K562 (cell line): ENCODE measurements at regions not wholly inside any gene's neighbourhood (a gene's known extent, or its start where the extent isn't known, plus 50 kb on each side); places are given as distances from the start of the nearest gene placed in this dataset.

ENCODE experiments used
- ATAC-seq: fragments of 200-7000 bp; cut with Tn5 transposase; 3 replicates; pipeline ENCODE4 v1.9.1; 2020; ENCODE audit warnings: moderate library complexity
- BruUV-seq: library from RNA; stranded (reverse); fragments of 400-500 nt; replicated peaks from 2 replicates; lab custom pipeline; 2021; lab: Mats Ljungman, UMichigan
- CTCF ChIA-PET: fragments of 300-600 bp; formaldehyde crosslinking; extraction: SDS; loops from one replicate; lab custom pipeline; 2021; ENCODE audit warnings: low intra/inter-chr PET ratio; lab: Yijun Ruan, JAX
- POLR2A ChIA-PET: fragments of 300-600, 350-650 bp; sonication (Branson Sonifier 250); formaldehyde crosslinking; extraction: SDS; loops from one replicate; lab custom pipeline; 2021; ENCODE audit warnings: antibody characterized with exemption, inconsistent platforms; lab: Yijun Ruan, JAX
- DNase-seq, 4 experiments: peaks; one replicate each; pipeline versions ENCODE4 v3.0.0 to v3.0.0-alpha.2; 2011 to 2018; ENCODE audit warnings: low spot score in 3 of 4, mixed read lengths in 3 of 4; ENCODE audit errors: extremely low read depth in 1 of 4
- FAIRE-seq: peaks from 2 replicates; lab custom pipeline; 2011; peaks lifted over from hg19 to GRCh38; lab: Jason Lieb, UNC
- H2AFZ ChIP-seq: 2 replicates; pipeline ENCODE4 v1.6.0; 2011; ENCODE audit warnings: low read depth, low read length, control low read depth, inconsistent platforms
- H3K27ac ChIP-seq: fragments of 200-600 bp; 3 replicates; pipeline ENCODE4 v1.8.0; 2011; ENCODE audit warnings: low read depth, mild to moderate bottlenecking, control low read depth, inconsistent platforms, low read length, moderate library complexity, mixed read lengths; ENCODE audit errors: extremely low read depth
- H3K27me3 ChIP-seq, 2 experiments: fragments of 300-600 bp in 1 of 2; 2 replicates in 1 of 2; 3 replicates in 1 of 2; pipeline versions ENCODE4 v1.6.0 to v1.8.0; 2011; ENCODE audit warnings: inconsistent platforms in 2 of 2, low read length in 2 of 2, mild to moderate bottlenecking in 1 of 2, mixed read lengths in 1 of 2, moderate library complexity in 1 of 2; ENCODE audit not compliant: control insufficient read depth in 2 of 2, insufficient read depth in 2 of 2
- H3K36me3 ChIP-seq: fragments of 300-600 bp; 3 replicates; pipeline ENCODE4 v1.8.0; 2011; ENCODE audit warnings: mild to moderate bottlenecking, low read length, inconsistent platforms; ENCODE audit not compliant: control insufficient read depth, insufficient read depth
- H3K4me1 ChIP-seq, 2 experiments: fragments of 200-600 bp in 1 of 2; replicated peaks in 1 of 2; 2 replicates in 1 of 2; 3 replicates in 1 of 2; pipeline versions ENCODE4 v1.5.1 to v1.8.0; 2011; ENCODE audit warnings: inconsistent platforms in 2 of 2, low read length in 2 of 2, mild to moderate bottlenecking in 1 of 2, mixed read lengths in 1 of 2, moderate library complexity in 1 of 2; ENCODE audit not compliant: control insufficient read depth in 2 of 2, insufficient read depth in 2 of 2
- H3K4me2 ChIP-seq: 2 replicates; pipeline ENCODE4 v1.6.1; 2011; ENCODE audit warnings: low read length, control low read depth, inconsistent platforms, mixed read lengths; ENCODE audit not compliant: insufficient read depth
- H3K4me3 ChIP-seq: fragments of 200-600 bp; sonication (generic), shearing (Covaris generic); 2 replicates; pipeline ENCODE4 v1.5.1; 2016; ENCODE audit warnings: control low read depth, inconsistent platforms
- H3K79me2 ChIP-seq: fragments of 200-600 bp; 3 replicates; pipeline ENCODE4 v1.8.0; 2011; ENCODE audit warnings: low read length, inconsistent platforms; ENCODE audit not compliant: control insufficient read depth, insufficient read depth
- H3K9ac ChIP-seq, 2 experiments: 2 replicates each; pipeline versions ENCODE4 v1.6.0 to v1.6.1; 2011; ENCODE audit warnings: low read depth in 2 of 2, low read length in 2 of 2, control low read depth in 1 of 2, inconsistent platforms in 1 of 2, mild to moderate bottlenecking in 1 of 2, mixed read lengths in 1 of 2; ENCODE audit not compliant: insufficient read depth in 1 of 2
- H3K9me1 ChIP-seq: one replicate; pipeline ENCODE4 v1.6.0; 2011; ENCODE audit warnings: inconsistent platforms, mild to moderate bottlenecking, low read length, moderate library complexity; ENCODE audit not compliant: control insufficient read depth, insufficient read depth
- H3K9me3 ChIP-seq: replicated peaks from 2 replicates; pipeline ENCODE4 v1.5.1; 2011; ENCODE audit warnings: low read depth, low read length, inconsistent platforms; ENCODE audit not compliant: control insufficient read depth, insufficient read depth
- H4K20me1 ChIP-seq: replicated peaks from 2 replicates; pipeline ENCODE4 v1.6.1; 2011; ENCODE audit warnings: low read length, inconsistent platforms, mixed read lengths; ENCODE audit not compliant: control insufficient read depth, insufficient read depth
- BRF2 ChIP-seq: IDR thresholded peaks from 3 replicates; pipeline ENCODE4 v1.6.1; 2011; ENCODE audit warnings: borderline replicate concordance, mild to moderate bottlenecking; ENCODE audit not compliant: insufficient read length, insufficient read depth
- CBX1 ChIP-seq: sonication (generic); IDR thresholded peaks from 2 replicates; pipeline ENCODE4 v1.6.1; 2016; ENCODE audit warnings: antibody characterized with exemption, low read depth, mild to moderate bottlenecking
- ETV6 ChIP-seq, 3 experiments: fragments of 150-350 bp in 1 of 3; sonication (generic) in 1 of 3; formaldehyde crosslinking in 1 of 3; IDR thresholded peaks; 2 replicates each; pipeline versions ENCODE4 v1.6.1 to v1.8.0; 2014 to 2022; ENCODE audit warnings: borderline replicate concordance in 2 of 3, low read depth in 2 of 3, antibody characterized with exemption in 1 of 3, low read length in 1 of 3, mild to moderate bottlenecking in 1 of 3, missing genetic modification reagents in 1 of 3
- HNRNPUL1 ChIP-seq: fragments of 200-400 bp; formaldehyde crosslinking; IDR thresholded peaks from 2 replicates; pipeline ENCODE4 v1.6.1; 2017; ENCODE audit warnings: low read length
- KLF10 ChIP-seq: fragments of 250-450 bp; sonication (Bioruptor Pico); IDR thresholded peaks from 2 replicates; pipeline ENCODE4 v1.6.1; 2021; ENCODE audit warnings: matching md5 sums
- SREBF1 ChIP-seq: fragments of 150-350 bp; IDR thresholded peaks from 2 replicates; pipeline ENCODE4 v1.6.1; 2014; ENCODE audit warnings: antibody characterized with exemption, low read depth, low read length, borderline replicate concordance
- TCF7 ChIP-seq: sonication (generic); IDR thresholded peaks from 2 replicates; pipeline ENCODE4 v1.6.1; 2016; ENCODE audit warnings: antibody characterized with exemption, borderline replicate concordance
- TCFL5 ChIP-seq: fragments of 250-450 bp; sonication (Bioruptor Pico); conservative IDR thresholded peaks from 2 replicates; pipeline ENCODE4 v1.6.1; 2021; ENCODE audit warnings: mild to moderate bottlenecking, moderate library complexity, matching md5 sums
- TFAM ChIP-seq: fragments of 250-450 bp; sonication (Bioruptor Pico); conservative IDR thresholded peaks from 2 replicates; pipeline ENCODE4 v1.5.0; 2021; ENCODE audit warnings: mild to moderate bottlenecking, moderate library complexity
- TOE1 ChIP-seq, 2 experiments: fragments of 450-650 bp in 1 of 2; sonication (generic) in 1 of 2; formaldehyde crosslinking in 1 of 2; IDR thresholded peaks; 2 replicates each; pipeline versions ENCODE4 v1.7.1 to v1.8.0; 2016 to 2022; ENCODE audit warnings: borderline replicate concordance in 2 of 2, mild to moderate bottlenecking in 2 of 2, antibody characterized with exemption in 1 of 2, inconsistent platforms in 1 of 2, low read depth in 1 of 2, missing genetic modification reagents in 1 of 2, moderate library complexity in 1 of 2
- ZNF311 ChIP-seq: fragments of 250-450 bp; sonication (Bioruptor Pico); IDR thresholded peaks from 2 replicates; pipeline ENCODE4 v1.4.0; 2020; ENCODE audit warnings: mild to moderate bottlenecking, moderate library complexity
- ZNF699 ChIP-seq: fragments of 250-450 bp; sonication (Bioruptor Pico); IDR thresholded peaks from 2 replicates; pipeline ENCODE4 v1.8.0; 2021; ENCODE audit warnings: mild to moderate bottlenecking, moderate library complexity; ENCODE audit not compliant: insufficient replicate concordance
- WGBS: fragments of 100-300 bp; shearing (Covaris generic); methylation state at CpG from one replicate; pipeline ENCODE4 v1.1.6; 2016; ENCODE audit warnings: low coverage, mixed read lengths; ENCODE audit not compliant: insufficient coverage; ENCODE audit errors: missing lambda C conversion rate; 5-methylcytosine and 5-hydroxymethylcytosine counted together
- in situ Hi-C: fragments of 300-500 bp; cut with MboI; formaldehyde crosslinking; loops from 4 replicates; pipeline ENCODE4 v1.15.0; 2018; ENCODE audit warnings: inconsistent platforms, mixed read lengths
- intact Hi-C: fragments of 100-400 bp; cut with micrococcal nuclease; formaldehyde crosslinking; loops from 2 replicates; pipeline ENCODE4 v1.14.2; 2022

DNA sequence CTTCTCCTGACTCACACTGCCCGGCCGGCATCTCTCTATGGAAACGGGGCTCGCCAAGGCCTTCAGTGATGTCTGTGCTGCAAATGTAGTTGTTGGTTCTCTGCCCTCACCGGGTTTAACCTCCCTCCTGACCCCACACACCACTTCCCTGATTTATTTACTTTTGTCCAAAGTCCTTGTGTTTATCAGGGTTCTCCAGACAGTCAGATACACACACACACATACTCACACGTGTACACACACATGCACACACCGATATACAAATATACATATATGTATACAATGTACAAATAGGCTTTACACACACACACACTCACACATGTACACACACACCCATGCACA lies 647.0 kb downstream of the BRD1 start:
- FAIRE-seq = no peak
- Histone ChIP-seq H3K9me1 (no peaks in the 10 kb centered on the region), H3K4me1 (no peaks in the 10 kb centered on the region; a peak in 1 of 5 replicates), H3K4me3 (no peak overlapping the region), H3K9me3 (no peaks in the 10 kb centered on the region), H3K4me2 (no peak overlapping the region), H3K27me3 (peaks cover 0 to 23% of the 10 kb centered on the region in 2 experiments; a peak in 3 of 5 replicates), H3K79me2 (no peaks in the 10 kb centered on the region), H3K36me3 (no peaks in the 10 kb centered on the region), H2AFZ (no peak overlapping the region), H4K20me1 (no peaks in the 10 kb centered on the region), H3K27ac (no peak overlapping the region), H3K9ac (no peak overlapping the region)
- intact Hi-C loops (no loop called here), in situ Hi-C loops (no loop called here)
- TF ChIP-seq HNRNPUL1 = no peak
- no peak for TF ChIP-seq SREBF1
- TF ChIP-seq ETV6 (IDR thresholded peaks at IDR 0.05; ENCODE audit: borderline replicate concordance in 1 of 2, low read depth in 2 of 2, low read length in 1 of 2) = no peak
- no peak for TF ChIP-seq ETV6 (CRISPR knock-in tag; IDR thresholded peaks at IDR 0.05; ENCODE audit: borderline replicate concordance)
- TF ChIP-seq TFAM (CRISPR knock-in tag) = no peak
- no peak for TF ChIP-seq BRF2
- no peak for TF ChIP-seq ZNF699 (CRISPR knock-in tag)
- no peak for TF ChIP-seq KLF10
- TF ChIP-seq TCFL5 (CRISPR knock-in tag) = no peak
- no peak for TF ChIP-seq ZNF311 (CRISPR knock-in tag)
- TF ChIP-seq TCF7 = no peak
- TF ChIP-seq CBX1 = no peak
- TF ChIP-seq TOE1 (IDR thresholded peaks at IDR 0.05; ENCODE audit: borderline replicate concordance) = no peak
- no peak for TF ChIP-seq TOE1 (CRISPR knock-in tag; IDR thresholded peaks at IDR 0.05; ENCODE audit: borderline replicate concordance, low read depth)
- no peak for ATAC-seq
- no TSS peak for BruUV-seq
- no peak for DNase-seq
- ChIA-PET POLR2A (interaction anchor here (0.6 kb wide), 1 partner anchor 27 kb away, joined by 3 read pairs; no protein-coding TSS in a partner anchor), CTCF (no interaction called here)
- WGBS = 0% methylated on average over 4 of the region's 7 CpGs
